ENCODE measurements at regions not wholly inside any gene's neighbourhood (a gene's known extent, or its start where the extent isn't known, plus 50 kb on each side); places are given as distances from the start of the nearest gene placed in this dataset.

- Histone ChIP-seq H3K4me3 (ENCODE audit: low read length) (no peak overlapping the region), H3K27ac (ENCODE audit: low read length) (no peak overlapping the region), H3K9me2 (replicated peaks; ENCODE audit: low read length) (no peaks in the 10 kb centered on the region), H3K4me1 (ENCODE audit: insufficient read depth, low read length) (no peaks in the 10 kb centered on the region), H3K36me3 (ENCODE audit: low read depth, low read length) (no peaks in the 10 kb centered on the region), H3K4me2 (ENCODE audit: low read length) (no peak overlapping the region), H3K9ac (ENCODE audit: low read length) (no peak overlapping the region), H3K79me2 (ENCODE audit: low read length) (no peaks in the 10 kb centered on the region), H3F3A (ENCODE audit: low read length, unreplicated experiment) (no peaks in the 10 kb centered on the region), H2AFZ (ENCODE audit: low read length) (no peak overlapping the region), H3K9me3 (ENCODE audit: low read length) (no peaks in the 10 kb centered on the region), H3K27me3 (ENCODE audit: low read length) (no peaks in the 10 kb centered on the region), H4K20me1 (ENCODE audit: low read length) (no peaks in the 10 kb centered on the region)
- ATAC-seq (no peak), DNase-seq (no peak)
- intact Hi-C loops (cut with micrococcal nuclease): no loop called here
- no peak for TF ChIP-seq CTCF (conservative IDR thresholded peaks at IDR 0.05; ENCODE audit: low read depth, low read length)
- no peak for TF ChIP-seq EZH2 (IDR thresholded peaks at IDR 0.05; ENCODE audit: low read length, unreplicated experiment)
- TF ChIP-seq EZH2phosphoT487 (IDR thresholded peaks at IDR 0.05; ENCODE audit: borderline replicate concordance, low read length): no peak
- POLR2A ChIA-PET (ENCODE audit: unreplicated experiment): no interaction called here
- no TSS peak for BruUV-seq (replicated peaks)
- CTCF ChIA-PET: interaction anchor here (0.6 kb wide), 1 partner anchor 395 kb away, joined by 6 read pairs; no protein-coding TSS in a partner anchor
These were observed 526.9 kb upstream of the SGCG start for GRCh38 chr13:22653866-22654265.

- no peaks in the 10 kb centered on the region for H3K4me1 ChIP-seq (ENCODE audit: insufficient read depth, low read length)
- H3K79me2 ChIP-seq (ENCODE audit: low read length): no peaks in the 10 kb centered on the region
- H3K4me2 ChIP-seq (ENCODE audit: low read length): no peak overlapping the region
- ATAC-seq (no peak), DNase-seq (no peak)
- H3K36me3 ChIP-seq (ENCODE audit: low read depth, low read length): no peaks in the 10 kb centered on the region
- ChIA-PET POLR2A (ENCODE audit: unreplicated experiment) (no interaction called here), CTCF (no interaction called here)
- H4K20me1 ChIP-seq (ENCODE audit: low read length): no peaks in the 10 kb centered on the region
- no peak overlapping the region for H3K27ac ChIP-seq (ENCODE audit: low read length)
- H2AFZ ChIP-seq (ENCODE audit: low read length): no peak overlapping the region
- H3K9ac ChIP-seq (ENCODE audit: low read length): no peak overlapping the region
- H3K4me3 ChIP-seq (ENCODE audit: low read length): no peak overlapping the region
- BruUV-seq (replicated peaks): no TSS peak
- intact Hi-C loops (cut with micrococcal nuclease): no loop called here
- H3K9me3 ChIP-seq (ENCODE audit: low read length): no peaks in the 10 kb centered on the region
- TF ChIP-seq EZH2 (IDR thresholded peaks at IDR 0.05; ENCODE audit: low read length, unreplicated experiment) (no peak), EZH2phosphoT487 (IDR thresholded peaks at IDR 0.05; ENCODE audit: borderline replicate concordance, low read length) (no peak), CTCF (conservative IDR thresholded peaks at IDR 0.05; ENCODE audit: low read depth, low read length) (no peak)
- no peaks in the 10 kb centered on the region for H3K27me3 ChIP-seq (ENCODE audit: low read length)
- no peaks in the 10 kb centered on the region for H3K9me2 ChIP-seq (replicated peaks; ENCODE audit: low read length)
- H3F3A ChIP-seq (ENCODE audit: low read length, unreplicated experiment): no peaks in the 10 kb centered on the region
These were observed 525.5 kb upstream of the SGCG start for GRCh38 chr13:22655106-22655852.

- no TSS peak for BruUV-seq (replicated peaks)
- CTCF ChIA-PET: no interaction called here
These were observed 518.0 kb upstream of the SGCG start for GRCh38 chr13:22662771-22663170.

More at GRCh38 chr13:22662771-22663170, 518.0 kb upstream of the SGCG start:
- Histone ChIP-seq H3K9me3 (ENCODE audit: low read length) (no peaks in the 10 kb centered on the region), H3K9me2 (replicated peaks; ENCODE audit: low read length) (no peaks in the 10 kb centered on the region), H3K27ac (ENCODE audit: low read length) (no peak overlapping the region), H3K4me3 (ENCODE audit: low read length) (no peak overlapping the region), H4K20me1 (ENCODE audit: low read length) (no peaks in the 10 kb centered on the region), H3F3A (ENCODE audit: low read length, unreplicated experiment) (no peaks in the 10 kb centered on the region), H3K4me2 (ENCODE audit: low read length) (no peak overlapping the region), H3K9ac (ENCODE audit: low read length) (no peak overlapping the region), H2AFZ (ENCODE audit: low read length) (no peak overlapping the region), H3K36me3 (ENCODE audit: low read depth, low read length) (no peaks in the 10 kb centered on the region), H3K79me2 (ENCODE audit: low read length) (no peaks in the 10 kb centered on the region), H3K4me1 (ENCODE audit: insufficient read depth, low read length) (no peaks in the 10 kb centered on the region), H3K27me3 (ENCODE audit: low read length) (no peaks in the 10 kb centered on the region)
- DNase-seq (no peak), ATAC-seq (no peak)
- POLR2A ChIA-PET (ENCODE audit: unreplicated experiment): no interaction called here
- intact Hi-C loops (cut with micrococcal nuclease): no loop called here
- TF ChIP-seq CTCF (conservative IDR thresholded peaks at IDR 0.05; ENCODE audit: low read depth, low read length) (no peak), EZH2 (IDR thresholded peaks at IDR 0.05; ENCODE audit: low read length, unreplicated experiment) (no peak), EZH2phosphoT487 (IDR thresholded peaks at IDR 0.05; ENCODE audit: borderline replicate concordance, low read length) (no peak)
